ENCODE measurements at regions not wholly inside any gene's neighbourhood (a gene's known extent, or its start where the extent isn't known, plus 50 kb on each side); places are given as distances from the start of the nearest gene placed in this dataset.

DNA sequence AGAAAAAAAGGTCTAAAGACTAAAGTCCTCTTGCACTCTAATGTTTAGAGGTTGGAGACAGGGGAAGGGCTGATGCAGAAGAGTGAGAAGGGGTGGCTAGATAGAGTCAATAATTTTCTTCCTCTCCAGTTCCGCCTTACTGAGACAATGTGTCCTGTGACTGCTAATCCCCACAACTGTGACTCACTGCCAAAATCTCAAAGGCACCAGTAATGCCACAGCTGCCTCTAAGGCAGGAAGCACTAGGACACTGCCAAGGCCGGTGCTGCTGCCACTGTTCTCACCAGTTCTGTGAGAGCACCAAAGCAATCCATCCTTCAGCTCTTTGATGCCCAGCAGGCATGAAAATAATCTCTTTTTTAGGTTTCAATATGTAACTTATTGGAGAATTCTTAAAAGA lies 701.9 kb upstream of the MAP3K7 start:
- TF ChIP-seq, protein P1, sequence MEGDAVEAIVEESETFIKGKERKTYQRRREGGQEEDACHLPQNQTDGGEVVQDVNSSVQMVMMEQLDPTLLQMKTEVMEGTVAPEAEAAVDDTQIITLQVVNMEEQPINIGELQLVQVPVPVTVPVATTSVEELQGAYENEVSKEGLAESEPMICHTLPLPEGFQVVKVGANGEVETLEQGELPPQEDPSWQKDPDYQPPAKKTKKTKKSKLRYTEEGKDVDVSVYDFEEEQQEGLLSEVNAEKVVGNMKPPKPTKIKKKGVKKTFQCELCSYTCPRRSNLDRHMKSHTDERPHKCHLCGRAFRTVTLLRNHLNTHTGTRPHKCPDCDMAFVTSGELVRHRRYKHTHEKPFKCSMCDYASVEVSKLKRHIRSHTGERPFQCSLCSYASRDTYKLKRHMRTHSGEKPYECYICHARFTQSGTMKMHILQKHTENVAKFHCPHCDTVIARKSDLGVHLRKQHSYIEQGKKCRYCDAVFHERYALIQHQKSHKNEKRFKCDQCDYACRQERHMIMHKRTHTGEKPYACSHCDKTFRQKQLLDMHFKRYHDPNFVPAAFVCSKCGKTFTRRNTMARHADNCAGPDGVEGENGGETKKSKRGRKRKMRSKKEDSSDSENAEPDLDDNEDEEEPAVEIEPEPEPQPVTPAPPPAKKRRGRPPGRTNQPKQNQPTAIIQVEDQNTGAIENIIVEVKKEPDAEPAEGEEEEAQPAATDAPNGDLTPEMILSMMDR (conservative IDR thresholded peaks at IDR 0.05 in 1 of 2, IDR thresholded peaks at IDR 0.05 in 1 of 2; ENCODE audit: low read depth in 1 of 2, low read length in 2 of 2) = no peak
- no peak for TF ChIP-seq EZH2 (IDR thresholded peaks at IDR 0.05; ENCODE audit: low read length, missing control alignments)

Measured in fibroblast of lung (primary cell).